ENCODE measurements at regions not wholly inside any gene's neighbourhood (a gene's known extent, or its start where the extent isn't known, plus 50 kb on each side); places are given as distances from the start of the nearest gene placed in this dataset.
"Not testable (repeated sequence)": the region's sequence is repeated elsewhere in the genome, so short reads cannot be mapped to it uniquely, and the experiment has no call there.

- no peak for DNase-seq
Observed at GRCh38 chr5:124962111-124962510, 215.7 kb upstream of the ZNF608 start.

- no peak for DNase-seq
Observed at GRCh38 chr5:124962735-124963134, 216.3 kb upstream of the ZNF608 start.

GRCh38 chr5:124963236-124963919 is 216.9 kb upstream of the ZNF608 start:
- DNase-seq: peak; percentile 68

DNA sequence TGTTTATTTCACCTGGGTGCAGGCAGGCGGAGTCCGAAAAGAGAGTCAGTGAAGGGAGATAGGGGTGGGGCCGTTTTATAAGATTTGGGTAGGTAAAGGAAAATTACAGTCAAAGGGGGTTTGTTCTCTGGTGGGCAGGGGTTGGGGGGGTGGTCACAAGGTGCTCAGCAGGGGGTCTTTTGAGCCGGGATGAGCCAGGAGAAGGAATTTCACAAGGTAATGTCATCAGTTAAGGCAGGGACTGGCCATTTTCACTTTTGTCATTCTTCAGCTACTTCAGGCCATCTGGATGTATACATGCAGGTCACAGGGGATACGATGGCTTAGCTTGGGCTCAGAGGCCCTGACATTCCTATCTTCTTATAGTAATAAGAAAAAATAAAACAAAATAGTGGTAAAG is 220.3 kb upstream of the ZNF608 start:
- DNase-seq: not testable (repeated sequence)

- DNase-seq: not testable (repeated sequence)
Observed at GRCh38 chr5:124970381-124970780, 223.9 kb upstream of the ZNF608 start.

- DNase-seq: no peak
Observed at GRCh38 chr5:124972703-124973102, 226.3 kb upstream of the ZNF608 start.

DNA sequence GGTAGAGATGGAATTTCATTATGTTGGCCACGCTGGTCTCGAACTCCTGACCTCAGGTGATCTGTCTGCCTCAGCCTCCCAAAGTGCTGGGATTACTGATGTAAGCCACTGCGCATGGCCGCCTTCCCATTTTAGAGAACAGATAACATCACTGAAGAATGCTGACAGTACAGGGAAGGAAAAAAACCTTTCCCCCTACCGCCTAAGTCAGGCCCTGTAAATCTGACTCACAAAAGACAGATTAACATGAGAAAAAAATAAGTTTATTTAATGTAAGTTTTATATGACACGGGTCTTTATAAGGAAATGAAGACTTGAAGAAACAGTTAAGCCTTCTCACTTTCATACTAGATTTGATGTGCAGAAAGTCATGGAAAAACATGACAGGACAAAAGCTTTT is 227.2 kb upstream of the ZNF608 start:
- DNase-seq: no peak

DNA sequence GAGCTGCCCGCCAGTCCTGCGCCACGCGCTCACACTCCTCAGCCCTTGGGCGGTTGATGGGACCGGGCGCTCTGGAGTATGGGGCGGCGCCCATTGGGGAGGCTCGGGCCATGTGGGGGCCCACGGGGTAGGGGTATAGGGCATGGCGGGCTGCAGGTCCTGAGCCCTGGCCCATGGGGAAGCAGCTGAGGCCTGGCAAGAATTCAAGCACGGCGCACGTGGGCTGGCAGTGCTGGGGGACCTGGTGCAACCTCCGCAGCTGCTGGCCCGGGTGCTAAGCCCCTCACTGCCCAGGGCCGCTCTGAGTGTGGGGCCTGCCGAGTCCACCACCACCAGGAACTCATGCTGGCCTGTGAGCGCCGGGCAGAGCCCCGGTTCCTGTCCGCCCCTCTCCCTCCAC is 229.6 kb upstream of the ZNF608 start:
- DNase-seq: no peak

DNA sequence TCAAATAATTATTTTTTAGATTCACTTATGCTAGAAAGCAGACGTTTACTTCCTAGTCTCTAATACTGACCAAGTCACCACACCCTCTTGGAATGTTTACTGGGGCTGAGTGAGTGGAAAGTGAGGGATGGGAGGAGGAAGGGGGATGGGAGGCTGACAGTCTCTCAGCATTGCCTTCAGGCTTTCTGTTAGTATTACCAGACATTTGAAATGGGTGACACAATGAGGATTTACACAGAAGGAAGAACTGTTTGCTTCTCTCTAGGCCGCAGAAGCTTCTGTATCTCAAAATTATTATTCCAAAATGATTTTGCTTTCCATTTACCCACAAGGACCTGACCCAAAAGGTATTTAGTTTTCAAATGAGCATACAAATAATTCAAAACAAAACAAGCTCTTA is 232.8 kb upstream of the ZNF608 start:
- peak in 1 of 2 donors; percentile 20 for DNase-seq

DNA sequence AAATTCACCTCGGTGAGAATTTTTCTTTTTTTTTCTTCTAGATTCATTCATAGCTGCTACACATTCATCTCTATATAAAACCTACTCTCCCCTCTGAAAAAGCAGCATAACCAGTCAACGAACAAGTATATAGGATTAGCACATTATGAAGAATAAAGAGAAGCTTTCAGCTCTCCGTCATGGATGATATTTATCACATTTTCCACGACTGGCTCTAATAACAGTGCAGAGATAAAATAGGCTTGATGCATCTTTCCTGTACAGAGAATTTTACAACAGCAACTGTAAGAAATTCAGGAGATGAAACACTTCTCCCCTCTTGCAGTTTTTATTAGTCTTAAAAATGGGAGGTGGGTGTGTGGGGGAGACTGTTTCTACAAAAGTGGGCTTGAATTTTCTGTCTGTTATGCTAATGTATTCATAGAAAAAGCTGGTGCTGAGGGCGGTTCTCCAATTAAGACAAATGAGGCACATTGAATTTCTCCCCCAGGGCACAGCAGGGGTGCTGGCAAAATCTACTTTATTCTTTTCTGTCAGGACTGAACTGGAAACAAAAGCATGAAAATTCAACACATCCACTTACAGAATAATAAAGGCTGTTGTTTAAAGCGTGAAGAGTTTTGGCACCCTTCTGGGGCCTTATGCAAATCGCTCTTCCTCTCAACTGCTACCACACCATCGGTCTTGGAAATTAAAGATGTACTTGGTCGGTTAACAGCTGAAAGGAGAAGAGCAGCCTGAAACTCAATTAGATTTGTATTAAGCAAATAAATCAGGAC is 233.9 kb upstream of the ZNF608 start:
- no peak for DNase-seq

DNA sequence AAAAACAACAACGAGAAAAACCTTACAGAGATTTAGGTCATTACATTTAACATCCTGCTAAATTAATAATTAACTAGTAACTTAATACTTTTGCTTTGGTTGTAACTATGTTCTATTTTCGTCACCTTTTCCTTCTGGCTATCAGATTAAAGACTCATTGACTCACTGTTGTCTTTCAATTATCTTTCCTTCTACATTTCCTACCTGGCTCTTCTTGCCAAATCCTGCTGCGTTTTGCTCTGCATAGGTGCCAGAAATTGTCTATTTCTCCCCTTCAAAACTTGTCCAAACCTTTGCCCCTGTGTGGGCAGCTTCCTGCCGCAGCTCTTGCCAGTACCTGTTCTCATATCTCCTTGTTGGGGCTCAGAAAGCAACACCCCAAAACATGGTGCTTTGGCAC is 235.5 kb upstream of the ZNF608 start:
- DNase-seq: no peak

GRCh38 chr5:124986170-124986569 is 239.7 kb upstream of the ZNF608 start:
- no peak for DNase-seq

GRCh38 chr5:124986667-124987066 is 240.2 kb upstream of the ZNF608 start:
- no peak for DNase-seq

DNA sequence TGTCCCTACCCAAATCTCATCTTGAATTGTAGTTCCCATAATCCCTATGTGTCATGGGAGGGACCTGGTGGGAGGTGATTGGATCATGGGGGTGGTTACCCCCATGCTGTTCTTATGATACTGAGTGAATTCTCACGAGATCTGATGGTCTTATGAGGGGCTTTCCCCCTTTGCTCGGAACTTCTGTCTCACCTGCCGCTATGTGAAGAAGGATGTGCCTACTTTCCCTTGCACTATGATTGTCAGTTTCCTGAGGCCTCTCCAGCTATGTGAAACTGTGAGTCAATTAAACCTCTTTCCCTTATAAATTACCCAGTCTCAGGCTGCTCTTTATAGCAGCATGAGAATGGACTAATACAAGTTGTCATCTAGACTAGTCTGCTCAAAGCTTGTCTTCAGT is 241.3 kb upstream of the ZNF608 start:
- DNase-seq: not testable (repeated sequence)

DNA sequence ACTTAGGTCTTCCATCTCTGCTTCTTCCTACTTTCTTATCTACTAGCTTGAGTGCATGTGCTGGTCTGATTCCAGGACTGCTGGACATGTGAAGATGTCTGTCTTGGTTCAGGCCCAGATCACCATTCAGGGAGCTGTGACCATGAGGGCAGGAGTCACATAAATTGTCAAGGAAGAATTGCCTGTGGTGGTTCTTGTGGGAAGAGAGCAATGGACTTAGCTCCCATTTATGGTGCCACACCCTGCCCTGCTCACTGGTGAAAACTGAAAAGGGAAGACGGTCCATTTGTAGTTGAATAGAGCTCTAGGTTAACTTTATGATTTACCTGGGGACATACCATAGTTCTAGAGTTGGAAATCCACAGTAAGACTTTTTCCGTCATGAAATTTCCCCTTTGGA is 244.3 kb upstream of the ZNF608 start:
- DNase-seq: no peak

DNA sequence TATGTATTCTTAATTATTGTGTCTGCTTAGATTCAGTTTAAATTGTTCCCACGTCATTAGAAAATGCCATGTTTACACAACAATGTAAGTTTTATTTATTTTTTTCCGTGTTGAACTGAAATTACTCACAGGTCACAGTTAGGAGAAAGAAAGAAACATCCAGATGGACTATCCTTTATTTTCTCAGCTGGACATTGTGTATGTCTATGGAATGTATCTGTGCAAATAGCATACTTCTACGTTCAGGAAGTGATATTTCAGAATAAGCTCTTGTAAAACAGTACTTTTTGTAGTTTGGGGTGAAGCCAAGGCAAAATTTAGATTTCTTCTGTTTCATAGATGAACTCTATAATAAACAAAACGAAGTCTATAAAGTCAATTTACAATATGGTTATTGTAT is 249.0 kb upstream of the ZNF608 start:
- DNase-seq: no peak

- no peak for DNase-seq
Observed at GRCh38 chr5:124996023-124996763, 249.8 kb upstream of the ZNF608 start.

DNA sequence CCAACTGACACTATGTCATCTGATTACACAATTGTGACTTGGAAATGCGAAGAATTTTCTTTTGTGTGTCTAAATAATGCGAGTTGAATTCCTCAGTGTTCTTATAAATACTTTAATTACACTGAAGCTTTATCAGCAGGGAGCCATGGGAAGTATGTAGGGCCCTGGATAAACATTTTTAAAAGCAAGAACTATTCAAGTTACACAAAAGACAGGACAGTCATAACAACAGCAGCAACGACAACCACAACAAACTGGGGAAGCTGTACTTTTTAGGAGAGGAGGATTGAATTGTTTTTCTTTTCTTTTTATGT is 250.3 kb upstream of the ZNF608 start:
- DNase-seq: no peak

GRCh38 chr5:124997186-124997893 is 250.9 kb upstream of the ZNF608 start:
- no peak for DNase-seq

DNA sequence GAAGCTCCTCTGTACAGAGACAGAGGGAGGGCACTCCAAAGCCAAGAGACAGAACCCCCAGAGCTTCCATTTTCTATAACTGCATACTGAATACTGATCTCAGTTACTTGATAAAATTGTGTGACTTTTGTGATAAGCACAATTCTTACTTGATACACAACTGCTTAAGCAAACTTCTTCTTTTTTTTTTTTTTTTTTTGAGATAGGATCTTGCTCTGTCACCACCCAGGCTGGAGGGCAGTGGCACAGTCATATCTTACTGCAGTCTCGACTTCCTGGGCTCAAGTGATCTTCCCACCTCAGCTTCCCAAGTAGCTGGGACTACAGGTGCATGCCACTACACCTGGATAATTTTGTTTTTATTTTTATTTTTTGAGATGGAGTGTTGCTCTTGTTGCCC is 252.1 kb upstream of the ZNF608 start:
- DNase-seq: no peak

GRCh38 chr5:125002727-125003598 is 256.5 kb upstream of the ZNF608 start:
- no peak for DNase-seq

Measured in right lung (tissue), 2 donors.